ENCODE measurements at regions not wholly inside any gene's neighbourhood (a gene's known extent, or its start where the extent isn't known, plus 50 kb on each side); places are given as distances from the start of the nearest gene placed in this dataset.

DNA sequence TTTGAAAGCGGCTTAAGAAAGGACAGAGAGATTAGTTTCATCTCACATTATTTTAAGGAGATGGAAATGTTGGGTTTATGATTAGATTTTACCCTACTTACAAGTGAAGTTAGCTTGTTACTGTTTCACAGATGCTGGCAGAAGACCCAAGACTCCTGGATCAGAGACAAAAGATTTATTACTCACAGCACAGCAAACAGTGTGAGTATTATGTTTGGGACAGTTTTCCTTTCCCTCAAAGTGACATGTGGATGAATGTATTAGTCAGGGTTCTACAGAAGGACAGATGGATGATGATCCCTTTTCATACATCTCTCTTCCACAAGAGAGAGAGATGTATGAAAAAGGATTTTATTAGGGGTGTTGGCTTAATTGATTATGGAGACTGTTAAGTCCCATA, 281.8 kb upstream of the CDH2 start:
- Mint-ChIP-seq H3K9me3 (no peaks in the 10 kb centered on the region), H3K27ac (no peak overlapping the region), H3K36me3 (no peaks in the 10 kb centered on the region), H3K27me3 (no peaks in the 10 kb centered on the region), H3K4me3 (no peak overlapping the region), H3K4me1 (ENCODE audit: unreplicated experiment) (no peaks in the 10 kb centered on the region)
- DNase-seq (ENCODE audit: extremely low spot score, unreplicated experiment), result no peak
- TF ChIP-seq, protein P1, sequence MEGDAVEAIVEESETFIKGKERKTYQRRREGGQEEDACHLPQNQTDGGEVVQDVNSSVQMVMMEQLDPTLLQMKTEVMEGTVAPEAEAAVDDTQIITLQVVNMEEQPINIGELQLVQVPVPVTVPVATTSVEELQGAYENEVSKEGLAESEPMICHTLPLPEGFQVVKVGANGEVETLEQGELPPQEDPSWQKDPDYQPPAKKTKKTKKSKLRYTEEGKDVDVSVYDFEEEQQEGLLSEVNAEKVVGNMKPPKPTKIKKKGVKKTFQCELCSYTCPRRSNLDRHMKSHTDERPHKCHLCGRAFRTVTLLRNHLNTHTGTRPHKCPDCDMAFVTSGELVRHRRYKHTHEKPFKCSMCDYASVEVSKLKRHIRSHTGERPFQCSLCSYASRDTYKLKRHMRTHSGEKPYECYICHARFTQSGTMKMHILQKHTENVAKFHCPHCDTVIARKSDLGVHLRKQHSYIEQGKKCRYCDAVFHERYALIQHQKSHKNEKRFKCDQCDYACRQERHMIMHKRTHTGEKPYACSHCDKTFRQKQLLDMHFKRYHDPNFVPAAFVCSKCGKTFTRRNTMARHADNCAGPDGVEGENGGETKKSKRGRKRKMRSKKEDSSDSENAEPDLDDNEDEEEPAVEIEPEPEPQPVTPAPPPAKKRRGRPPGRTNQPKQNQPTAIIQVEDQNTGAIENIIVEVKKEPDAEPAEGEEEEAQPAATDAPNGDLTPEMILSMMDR (conservative IDR thresholded peaks at IDR 0.05), result no peak

DNA sequence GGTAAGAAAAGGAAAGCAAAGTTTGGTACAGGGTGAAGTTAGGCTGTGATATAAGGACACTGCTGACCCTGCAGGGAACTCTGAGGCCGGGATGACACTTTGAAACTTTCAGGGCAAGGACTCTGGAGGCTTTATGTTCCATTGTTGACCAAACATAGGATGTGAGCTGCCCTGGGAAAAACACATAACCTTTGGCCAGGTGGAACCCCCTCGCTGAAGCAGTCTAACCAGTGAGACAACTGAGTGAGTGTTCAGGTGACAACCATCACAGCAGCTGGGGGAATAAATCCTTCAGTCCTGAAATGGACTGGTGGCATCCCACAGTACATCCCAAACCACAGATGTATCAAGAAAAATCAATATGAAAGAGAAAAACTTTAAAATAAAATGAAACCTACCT, 280.9 kb upstream of the CDH2 start:
- Mint-ChIP-seq H3K36me3 (no peaks in the 10 kb centered on the region), H3K27me3 (no peaks in the 10 kb centered on the region), H3K27ac (no peak overlapping the region), H3K4me3 (no peak overlapping the region), H3K4me1 (ENCODE audit: unreplicated experiment) (no peaks in the 10 kb centered on the region), H3K9me3 (no peaks in the 10 kb centered on the region)
- TF ChIP-seq, protein P1 (conservative IDR thresholded peaks at IDR 0.05), result no peak
- DNase-seq (ENCODE audit: extremely low spot score, unreplicated experiment), result no peak

DNA sequence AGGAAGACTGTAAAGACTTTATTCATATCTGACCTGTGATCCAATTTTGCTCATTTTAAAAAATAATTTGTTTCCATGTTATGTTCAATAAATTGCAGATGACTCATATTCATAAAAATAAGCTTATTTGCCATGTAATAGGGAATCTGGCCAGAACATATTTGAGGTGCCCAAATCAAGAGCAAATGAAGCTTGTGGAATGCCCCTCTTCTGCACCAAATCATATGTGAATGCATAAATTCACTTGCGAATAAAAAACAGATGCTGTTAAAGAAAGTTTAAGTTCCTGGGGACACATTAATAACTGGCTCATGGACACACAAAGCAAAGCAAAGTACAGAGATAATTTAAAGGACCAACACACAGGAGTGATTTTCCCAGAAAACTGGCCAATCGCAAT, 279.0 kb upstream of the CDH2 start:
- H3K27ac Mint-ChIP-seq, result no peak overlapping the region

DNA sequence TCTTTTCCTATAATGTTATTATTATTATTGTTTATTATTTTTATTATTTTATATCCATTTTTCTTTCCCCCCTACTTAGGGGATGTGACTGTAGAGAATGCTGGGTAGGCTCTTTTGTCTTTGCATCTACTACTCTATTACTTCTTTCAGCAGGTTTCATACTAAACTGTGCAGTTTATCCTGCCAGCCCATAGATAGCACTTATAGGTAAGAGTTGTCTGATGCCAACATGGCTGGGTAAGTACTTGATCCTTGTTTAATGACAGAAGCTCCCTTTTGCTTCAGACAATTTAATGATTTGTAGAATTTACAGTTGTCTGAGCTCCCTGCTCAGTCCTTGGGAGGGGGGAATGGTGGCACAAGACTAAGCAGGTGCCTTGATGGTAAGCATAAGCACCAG, 262.9 kb upstream of the CDH2 start:
- Mint-ChIP-seq H3K4me3 (no peak overlapping the region), H3K36me3 (no peaks in the 10 kb centered on the region), H3K9me3 (peaks cover 5% of the 10 kb centered on the region), H3K27ac (no peak overlapping the region), H3K27me3 (no peaks in the 10 kb centered on the region), H3K4me1 (ENCODE audit: unreplicated experiment) (no peaks in the 10 kb centered on the region)
- TF ChIP-seq, protein P1 (conservative IDR thresholded peaks at IDR 0.05), result no peak
- DNase-seq (ENCODE audit: extremely low spot score, unreplicated experiment), result no peak

More for the DNA sequence above, 279.0 kb upstream of the CDH2 start:
- no peaks in the 10 kb centered on the region for H3K27me3 Mint-ChIP-seq
- H3K4me1 Mint-ChIP-seq (ENCODE audit: unreplicated experiment), result no peaks in the 10 kb centered on the region
- TF ChIP-seq, protein P1 (conservative IDR thresholded peaks at IDR 0.05), result no peak
- DNase-seq (ENCODE audit: extremely low spot score, unreplicated experiment), result no peak
- H3K4me3 Mint-ChIP-seq, result no peak overlapping the region
- H3K9me3 Mint-ChIP-seq, result no peaks in the 10 kb centered on the region
- H3K36me3 Mint-ChIP-seq, result no peaks in the 10 kb centered on the region

DNA sequence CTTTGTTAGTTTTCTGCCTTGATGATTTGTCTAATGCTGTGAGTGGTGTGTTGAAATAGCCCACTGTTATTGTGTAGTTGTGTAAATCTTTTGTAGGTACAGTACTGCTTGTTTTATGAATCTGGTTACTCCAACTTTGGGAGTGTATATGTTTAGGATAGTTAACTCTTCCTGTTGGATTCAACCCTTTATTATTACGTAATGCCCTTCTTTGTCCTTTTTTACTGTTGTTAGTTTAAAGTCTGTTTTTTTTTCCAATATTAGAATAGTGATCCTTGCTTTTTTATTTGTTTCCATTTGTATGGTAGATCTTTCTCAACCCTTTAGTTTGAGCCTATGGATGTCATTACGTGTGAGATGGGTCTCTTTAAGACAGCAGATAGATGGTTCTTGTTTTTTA, 261.5 kb upstream of the CDH2 start:
- H3K27me3 Mint-ChIP-seq, result no peaks in the 10 kb centered on the region
- H3K36me3 Mint-ChIP-seq, result no peaks in the 10 kb centered on the region
- no peak for DNase-seq (ENCODE audit: extremely low spot score, unreplicated experiment)
- H3K9me3 Mint-ChIP-seq, result peaks cover 5% of the 10 kb centered on the region
- no peak overlapping the region for H3K27ac Mint-ChIP-seq
- TF ChIP-seq, protein P1 (conservative IDR thresholded peaks at IDR 0.05), result no peak
- H3K4me3 Mint-ChIP-seq, result no peak overlapping the region
- H3K4me1 Mint-ChIP-seq (ENCODE audit: unreplicated experiment), result no peaks in the 10 kb centered on the region

DNA sequence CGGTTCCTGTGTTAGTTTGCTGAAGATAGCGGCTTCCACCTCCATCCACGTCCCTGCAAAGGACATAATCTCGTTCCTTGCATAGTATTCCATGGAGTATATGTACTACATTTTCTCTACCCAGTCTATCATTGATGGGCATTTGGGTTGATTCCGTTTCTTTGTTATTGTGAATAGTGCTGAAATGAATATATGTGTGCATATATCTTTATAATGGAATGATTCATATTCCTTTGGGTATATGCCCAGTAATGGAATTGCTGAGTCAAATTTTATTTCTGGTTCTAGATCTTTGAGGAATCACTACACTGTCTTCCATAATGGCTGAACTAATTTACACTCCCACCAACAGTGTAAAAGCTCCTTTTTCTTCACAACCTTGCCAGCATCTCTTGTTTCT, 255.4 kb upstream of the CDH2 start:
- Mint-ChIP-seq H3K27ac (no peak overlapping the region), H3K36me3 (no peaks in the 10 kb centered on the region), H3K9me3 (no peaks in the 10 kb centered on the region), H3K4me1 (ENCODE audit: unreplicated experiment) (no peaks in the 10 kb centered on the region), H3K27me3 (no peaks in the 10 kb centered on the region), H3K4me3 (no peak overlapping the region)
- TF ChIP-seq, protein P1 (conservative IDR thresholded peaks at IDR 0.05), result no peak
- DNase-seq (ENCODE audit: extremely low spot score, unreplicated experiment), result no peak
